ENCODE measurements at regions not wholly inside any gene's neighbourhood (a gene's known extent, or its start where the extent isn't known, plus 50 kb on each side); places are given as distances from the start of the nearest gene placed in this dataset.

DNA sequence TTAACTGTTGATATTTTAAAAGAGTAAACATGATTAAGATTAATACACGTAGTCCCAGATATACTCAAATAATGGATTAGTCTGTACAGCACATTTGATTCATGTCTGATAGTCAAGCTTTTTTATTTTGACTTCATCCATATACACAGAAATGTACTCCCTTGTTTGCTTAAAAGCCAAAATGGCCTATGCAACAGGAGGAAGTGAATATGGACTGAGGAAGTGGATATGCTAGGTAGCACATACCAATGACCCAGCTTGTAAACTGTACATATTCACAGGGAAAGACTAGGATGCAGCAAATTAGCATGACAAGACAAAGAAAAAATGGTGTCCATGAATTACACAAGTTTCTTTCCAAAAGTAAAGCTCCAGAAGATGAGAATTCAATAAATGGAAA lies 109.7 kb downstream of the CAAP1 start:
- TF ChIP-seq, protein P1, sequence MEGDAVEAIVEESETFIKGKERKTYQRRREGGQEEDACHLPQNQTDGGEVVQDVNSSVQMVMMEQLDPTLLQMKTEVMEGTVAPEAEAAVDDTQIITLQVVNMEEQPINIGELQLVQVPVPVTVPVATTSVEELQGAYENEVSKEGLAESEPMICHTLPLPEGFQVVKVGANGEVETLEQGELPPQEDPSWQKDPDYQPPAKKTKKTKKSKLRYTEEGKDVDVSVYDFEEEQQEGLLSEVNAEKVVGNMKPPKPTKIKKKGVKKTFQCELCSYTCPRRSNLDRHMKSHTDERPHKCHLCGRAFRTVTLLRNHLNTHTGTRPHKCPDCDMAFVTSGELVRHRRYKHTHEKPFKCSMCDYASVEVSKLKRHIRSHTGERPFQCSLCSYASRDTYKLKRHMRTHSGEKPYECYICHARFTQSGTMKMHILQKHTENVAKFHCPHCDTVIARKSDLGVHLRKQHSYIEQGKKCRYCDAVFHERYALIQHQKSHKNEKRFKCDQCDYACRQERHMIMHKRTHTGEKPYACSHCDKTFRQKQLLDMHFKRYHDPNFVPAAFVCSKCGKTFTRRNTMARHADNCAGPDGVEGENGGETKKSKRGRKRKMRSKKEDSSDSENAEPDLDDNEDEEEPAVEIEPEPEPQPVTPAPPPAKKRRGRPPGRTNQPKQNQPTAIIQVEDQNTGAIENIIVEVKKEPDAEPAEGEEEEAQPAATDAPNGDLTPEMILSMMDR (IDR thresholded peaks at IDR 0.05): no peak
- TF ChIP-seq POLR2A (IDR thresholded peaks at IDR 0.05): no peak

Measured in testis (tissue), 2 donors.